HepG2 (cell line): ENCODE measurements at regions not wholly inside any gene's neighbourhood (a gene's known extent, or its start where the extent isn't known, plus 50 kb on each side); places are given as distances from the start of the nearest gene placed in this dataset.

Source experiments
- ATAC-seq: fragments of 200-7000 bp; cut with Tn5 transposase; 3 replicates; pipeline ENCODE4 v1.9.1; 2020; ENCODE audit warnings: mild to moderate bottlenecking, moderate library complexity
- BruUV-seq: library from RNA; stranded (reverse); fragments of 400-500 nt; replicated peaks from 2 replicates; lab custom pipeline; 2021; lab: Mats Ljungman, UMichigan
- CTCF ChIA-PET: fragments of 300-600 bp; formaldehyde crosslinking; extraction: SDS; loops from one replicate; lab custom pipeline; 2021; ENCODE audit warnings: low total read pairs, inconsistent platforms, low intra/inter-chr PET ratio; lab: Yijun Ruan, JAX
- POLR2A ChIA-PET: fragments of 350-600 bp; sonication (Branson Sonifier 250); formaldehyde crosslinking; loops from one replicate; lab custom pipeline; 2020; ENCODE audit warnings: antibody characterized with exemption, inconsistent platforms; lab: Yijun Ruan, JAX
- DNase-seq: peaks from one replicate; pipeline ENCODE4 v3.0.0-alpha.2; 2015; ENCODE audit warnings: low spot score
- FAIRE-seq: peaks from 3 replicates; lab custom pipeline; 2011; peaks lifted over from hg19 to GRCh38; lab: Jason Lieb, UNC
- H2AFZ ChIP-seq: one replicate; pipeline ENCODE4 v1.6.1; 2011; ENCODE audit warnings: low read length, inconsistent platforms
- H3K27ac ChIP-seq: fragments of 300-600 bp; 3 replicates; pipeline ENCODE4 v1.8.0; 2011; ENCODE audit warnings: mixed run types, mild to moderate bottlenecking, mixed read lengths, low read length, inconsistent platforms; ENCODE audit not compliant: insufficient read depth; ENCODE audit errors: extremely low read length
- H3K27me3 ChIP-seq, 2 experiments: fragments of 200-600 bp in 1 of 2; 2 replicates in 1 of 2; 3 replicates in 1 of 2; pipeline versions ENCODE4 v1.6.0 to v1.8.0; 2011; ENCODE audit warnings: low read length in 2 of 2, mild to moderate bottlenecking in 2 of 2, moderate library complexity in 2 of 2, inconsistent platforms in 1 of 2; ENCODE audit not compliant: insufficient read depth in 2 of 2, control insufficient read depth in 1 of 2
- H3K36me3 ChIP-seq, 2 experiments: fragments of 200-600 bp in 1 of 2; replicated peaks in 1 of 2; 2 replicates in 1 of 2; 3 replicates in 1 of 2; pipeline versions ENCODE4 v1.5.1 to v1.8.0; 2011; ENCODE audit warnings: low read length in 2 of 2, inconsistent platforms in 1 of 2; ENCODE audit not compliant: insufficient read depth in 2 of 2, control insufficient read depth in 1 of 2
- H3K4me1 ChIP-seq: 2 replicates; pipeline ENCODE4 v1.5.1; 2012; ENCODE audit warnings: low read length, inconsistent platforms; ENCODE audit not compliant: insufficient read depth
- H3K4me2 ChIP-seq: 2 replicates; pipeline ENCODE4 v1.6.0; 2011; ENCODE audit warnings: low read depth, low read length, inconsistent platforms
- H3K4me3 ChIP-seq, 3 experiments: fragments of 200-600 bp in 1 of 3; sonication (generic), shearing (Covaris generic) in 1 of 3; replicated peaks in 1 of 3; 2 replicates each; pipeline ENCODE4 v1.5.1; 2011 to 2016; ENCODE audit warnings: low read length in 3 of 3, inconsistent platforms in 2 of 3, low read depth in 2 of 3, mild to moderate bottlenecking in 2 of 3, control low read depth in 1 of 3, mixed read lengths in 1 of 3; ENCODE audit not compliant: insufficient read depth in 1 of 3
- H3K79me2 ChIP-seq: one replicate; pipeline ENCODE4 v1.6.1; 2011; ENCODE audit warnings: low read length, inconsistent platforms; ENCODE audit not compliant: insufficient read depth
- H3K9ac ChIP-seq: 2 replicates; pipeline ENCODE4 v1.6.0; 2011; ENCODE audit warnings: mild to moderate bottlenecking, low read depth, low read length, inconsistent platforms; ENCODE audit not compliant: insufficient read depth
- H3K9me3 ChIP-seq: 2 replicates; pipeline ENCODE4 v1.5.1; 2012; ENCODE audit warnings: mild to moderate bottlenecking, low read length
- H4K20me1 ChIP-seq: 2 replicates; pipeline ENCODE4 v1.6.0; 2011; ENCODE audit warnings: inconsistent platforms, mild to moderate bottlenecking, low read length, moderate library complexity; ENCODE audit not compliant: insufficient read depth
- ATF4 ChIP-seq, 2 experiments: fragments of 450-650 bp in 1 of 2; sonication (generic) in 1 of 2; formaldehyde crosslinking; IDR thresholded peaks; 2 replicates each; pipeline versions ENCODE4 v1.5.0 to v1.8.0; 2020 to 2022; ENCODE audit warnings: mild to moderate bottlenecking in 1 of 2, missing genetic modification reagents in 1 of 2
- ATF6 ChIP-seq: sonication (generic); formaldehyde crosslinking; conservative IDR thresholded peaks from 2 replicates; pipeline ENCODE4 v1.4.0; 2020; ENCODE audit warnings: missing genetic modification reagents
- NCOA5 ChIP-seq: sonication (generic); formaldehyde crosslinking; IDR thresholded peaks from 2 replicates; pipeline ENCODE4 v1.4.0; 2020; ENCODE audit warnings: missing genetic modification reagents
- NR2F2 ChIP-seq: IDR thresholded peaks from 2 replicates; pipeline ENCODE4 v1.6.1; 2012; ENCODE audit warnings: low read depth, inconsistent platforms, borderline replicate concordance
- PBX2 ChIP-seq: IDR thresholded peaks from 2 replicates; pipeline ENCODE4 v1.6.1; 2016; ENCODE audit warnings: control low read depth
- PHF8 ChIP-seq: sonication (generic); formaldehyde crosslinking; IDR thresholded peaks from 2 replicates; pipeline ENCODE4 v1.5.0; 2020; ENCODE audit warnings: missing genetic modification reagents
- SNAI1 ChIP-seq: sonication (generic); formaldehyde crosslinking; IDR thresholded peaks from 2 replicates; pipeline ENCODE4 v1.5.0; 2020; ENCODE audit warnings: mild to moderate bottlenecking, missing genetic modification reagents, borderline replicate concordance
- SRSF4 ChIP-seq: fragments of 200-400 bp; formaldehyde crosslinking; IDR thresholded peaks from one replicate; pipeline ENCODE4 v1.6.1; 2018; ENCODE audit warnings: mild to moderate bottlenecking, low read depth, low read length, moderate library complexity; ENCODE audit not compliant: poor library complexity, severe bottlenecking
- THRA ChIP-seq: sonication (generic); formaldehyde crosslinking; IDR thresholded peaks from 2 replicates; pipeline ENCODE4 v1.4.0; 2020; ENCODE audit warnings: missing genetic modification reagents, borderline replicate concordance
- U2AF2 ChIP-seq: fragments of 200-400 bp; formaldehyde crosslinking; IDR thresholded peaks from 2 replicates; pipeline ENCODE4 v1.6.1; 2017; ENCODE audit warnings: low read depth, mild to moderate bottlenecking, low read length
- ZC3H13 ChIP-seq: sonication (generic); formaldehyde crosslinking; IDR thresholded peaks from 2 replicates; pipeline ENCODE4 v1.8.1; 2023; ENCODE audit warnings: mild to moderate bottlenecking, missing genetic modification reagents, moderate library complexity
- ZNF121 ChIP-seq: sonication (generic); formaldehyde crosslinking; IDR thresholded peaks from 2 replicates; pipeline ENCODE4 v1.5.0; 2020; ENCODE audit warnings: mild to moderate bottlenecking, missing genetic modification reagents
- ZNF326 ChIP-seq: sonication (generic); formaldehyde crosslinking; IDR thresholded peaks from 2 replicates; pipeline ENCODE4 v1.4.0; 2020; ENCODE audit warnings: missing genetic modification reagents, borderline replicate concordance
- ZNF44 ChIP-seq: sonication (generic); formaldehyde crosslinking; IDR thresholded peaks from 2 replicates; pipeline ENCODE4 v1.5.1; 2020; ENCODE audit warnings: mild to moderate bottlenecking, missing genetic modification reagents
- ZNF547 ChIP-seq: sonication (generic); formaldehyde crosslinking; IDR thresholded peaks from 2 replicates; pipeline ENCODE4 v1.5.1; 2020; ENCODE audit warnings: mild to moderate bottlenecking, missing genetic modification reagents
- ZNF564 ChIP-seq: sonication (generic); formaldehyde crosslinking; IDR thresholded peaks from 2 replicates; pipeline ENCODE4 v1.8.1; 2023; ENCODE audit warnings: mild to moderate bottlenecking, missing genetic modification reagents
- ZNF773 ChIP-seq: sonication (generic); formaldehyde crosslinking; IDR thresholded peaks from 2 replicates; pipeline ENCODE4 v1.4.0; 2020; ENCODE audit warnings: missing genetic modification reagents, borderline replicate concordance
- ZNF839 ChIP-seq: sonication (generic); formaldehyde crosslinking; IDR thresholded peaks from 2 replicates; pipeline ENCODE4 v1.4.0; 2020; ENCODE audit warnings: missing genetic modification reagents, mild to moderate bottlenecking, borderline replicate concordance
- WGBS: methylation state at CpG from one replicate; pipeline ENCODE4 v1.1.6; 2017; ENCODE audit warnings: low lambda C conversion rate; 5-methylcytosine and 5-hydroxymethylcytosine counted together
- in situ Hi-C: cut with HindIII; loops from 2 replicates; pipeline ENCODE4 v1.10.0; 2017; ENCODE audit warnings: low pct_unique_long_range_greater_than_20kb; ENCODE audit not compliant: extremely low pct_ligation_motif_present
- intact Hi-C: fragments of 100-400 bp; cut with micrococcal nuclease; formaldehyde crosslinking; loops from one replicate; pipeline ENCODE4 v1.10.0; 2022; ENCODE audit not compliant: unreplicated experiment
- TF ChIP-seq, protein P1 (sequence below): fragments of 450-650 bp; IDR thresholded peaks from 2 replicates; pipeline ENCODE4 v1.6.1; 2017

DNA sequence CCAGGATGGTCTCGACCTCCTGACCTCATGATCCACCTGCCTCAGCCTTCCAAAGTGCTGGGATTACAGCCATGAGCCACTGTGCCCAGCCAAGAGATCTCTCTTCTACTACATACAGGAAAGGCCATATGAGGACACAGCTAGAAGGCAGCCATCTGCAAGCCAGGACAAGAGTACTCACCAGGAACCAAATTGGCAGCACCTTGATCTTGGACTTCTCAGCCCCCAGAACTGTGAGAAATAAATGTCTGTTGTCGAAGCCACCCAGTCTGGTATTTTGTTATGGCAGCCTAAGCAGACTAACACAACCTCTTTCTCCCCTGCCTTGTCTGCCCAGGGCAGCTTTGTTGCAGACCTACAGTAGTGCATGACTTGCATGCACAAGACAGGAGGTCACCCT is 211.3 kb upstream of the HAAO start:
- CTCF ChIA-PET: no interaction called here
- no peaks in the 10 kb centered on the region for H3K27me3 ChIP-seq
- no peak overlapping the region for H3K9ac ChIP-seq
- H3K36me3 ChIP-seq: no peaks in the 10 kb centered on the region
- H4K20me1 ChIP-seq: no peaks in the 10 kb centered on the region
- H3K4me2 ChIP-seq: no peak overlapping the region
- H2AFZ ChIP-seq: no peak overlapping the region
- peaks cover 7% of the 10 kb centered on the region; the same call in 1 of the 2 replicates for H3K9me3 ChIP-seq
- no peak overlapping the region for H3K4me3 ChIP-seq
- intact Hi-C loops: loop anchor here (2.0 kb wide), 1 partner anchor 17 kb away; no protein-coding TSS in a partner anchor
- H3K27ac ChIP-seq: no peak overlapping the region
- no peak for FAIRE-seq
- peak; percentile 96 for TF ChIP-seq ZNF564 (CRISPR knock-in tag)
- no peak for TF ChIP-seq ZNF773
- no peak for TF ChIP-seq NCOA5 (CRISPR knock-in tag)
- no peak for TF ChIP-seq SNAI1 (CRISPR knock-in tag)
- no peak for TF ChIP-seq ZNF121
- no peak for TF ChIP-seq PBX2 (CRISPR knock-in tag)
- TF ChIP-seq ZNF839 (CRISPR knock-in tag): no peak
- no peak for TF ChIP-seq SRSF4
- no peak for TF ChIP-seq ATF4 (CRISPR knock-in tag; IDR thresholded peaks at IDR 0.05)
- TF ChIP-seq ATF6 (CRISPR knock-in tag): no peak
- TF ChIP-seq ZNF326 (CRISPR knock-in tag): no peak
- TF ChIP-seq PHF8 (CRISPR knock-in tag): no peak
- TF ChIP-seq THRA (CRISPR knock-in tag): peak; percentile 68; the same call in 1 of the 2 replicates
- TF ChIP-seq, protein P1, sequence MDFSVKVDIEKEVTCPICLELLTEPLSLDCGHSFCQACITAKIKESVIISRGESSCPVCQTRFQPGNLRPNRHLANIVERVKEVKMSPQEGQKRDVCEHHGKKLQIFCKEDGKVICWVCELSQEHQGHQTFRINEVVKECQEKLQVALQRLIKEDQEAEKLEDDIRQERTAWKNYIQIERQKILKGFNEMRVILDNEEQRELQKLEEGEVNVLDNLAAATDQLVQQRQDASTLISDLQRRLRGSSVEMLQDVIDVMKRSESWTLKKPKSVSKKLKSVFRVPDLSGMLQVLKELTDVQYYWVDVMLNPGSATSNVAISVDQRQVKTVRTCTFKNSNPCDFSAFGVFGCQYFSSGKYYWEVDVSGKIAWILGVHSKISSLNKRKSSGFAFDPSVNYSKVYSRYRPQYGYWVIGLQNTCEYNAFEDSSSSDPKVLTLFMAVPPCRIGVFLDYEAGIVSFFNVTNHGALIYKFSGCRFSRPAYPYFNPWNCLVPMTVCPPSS: no peak
- no peak for TF ChIP-seq NR2F2
- TF ChIP-seq ZNF44 (CRISPR knock-in tag): 0 out of 2 replicates have a peak, but pooled peaks have one; percentile 2
- TF ChIP-seq ZNF547: 0 out of 2 replicates have a peak, but pooled peaks have one; percentile 18
- TF ChIP-seq ZC3H13: no peak
- no peak for TF ChIP-seq U2AF2
- TF ChIP-seq, all 625 proteins: peak for 4
- in situ Hi-C loops: no loop called here
- BruUV-seq: no TSS peak
- POLR2A ChIA-PET: interaction anchor here (3.2 to 24.4 kb wide), 5 partner anchors 15 to 223 kb away, joined by 13 to 555 read pairs (median 33); partner anchors contain the start of gene ZFP36L2
- peaks cover 88% of the 10 kb centered on the region for H3K4me1 ChIP-seq
- ATAC-seq (no peak), DNase-seq (no peak)
- 98% methylated on average over 2 of the region's 2 CpGs for WGBS
- H3K79me2 ChIP-seq: no peaks in the 10 kb centered on the region
